ENCODE measurements at regions not wholly inside any gene's neighbourhood (a gene's known extent, or its start where the extent isn't known, plus 50 kb on each side); places are given as distances from the start of the nearest gene placed in this dataset.

- DNase-seq, result peak; percentile 94 to 98 (median 97)
- Histone ChIP-seq H3K27me3 (ENCODE audit: control insufficient read depth in 2 of 2, insufficient read depth in 2 of 2, low read length in 2 of 2) (no peaks in the 10 kb centered on the region), H3K36me3 (replicated peaks in 1 of 2; ENCODE audit: control insufficient read depth in 1 of 2, insufficient read depth in 2 of 2, low read length in 2 of 2) (peaks cover 0 to 7% of the 10 kb centered on the region in 2 donors), H3K4me2 (replicated peaks; ENCODE audit: extremely low read depth, low read length, poor library complexity, severe bottlenecking) (peak overlapping the region; percentile 58), H3K4me3 (replicated peaks in 1 of 3; ENCODE audit: low read depth in 2 of 3, low read length in 3 of 3) (peak overlapping the region in 2 of 3 experiments; percentile 26 to 43), H3K79me2 (ENCODE audit: insufficient read depth, low read length) (peaks cover 83% of the 10 kb centered on the region), H3K9ac (ENCODE audit: insufficient read depth, low read length, poor library complexity, severe bottlenecking) (peak overlapping the region; percentile 65), H3K27ac (ENCODE audit: low read depth in 1 of 2, low read length in 2 of 2) (peak overlapping the region; percentile 97 to 99), H2AFZ (ENCODE audit: insufficient read depth, low read depth, low read length, poor library complexity, severe bottlenecking) (peak overlapping the region; percentile 13), H3K9me3 (replicated peaks in 1 of 2; ENCODE audit: control insufficient read depth in 1 of 2, insufficient read depth in 1 of 2, low read length in 2 of 2) (no peaks in the 10 kb centered on the region), H4K20me1 (ENCODE audit: insufficient read depth, low read length) (no peaks in the 10 kb centered on the region), H3K4me1 (ENCODE audit: control insufficient read depth in 1 of 2, insufficient read depth in 2 of 2, low read length in 2 of 2) (peaks cover 64 to 67% of the 10 kb centered on the region in 2 donors)
- Mint-ChIP-seq H3K4me1 (peaks cover 66% of the 10 kb centered on the region), H3K27ac (peak overlapping the region; percentile 96 to 100 (median 99)), H3K4me3 (peak overlapping the region; percentile 51 to 81), H3K27me3 (ENCODE audit: low read depth in 3 of 3) (no peaks in the 10 kb centered on the region), H3K9me3 (peaks cover 0 to 4% (median 0%) of the 10 kb centered on the region in 7 donors), H3K36me3 (peaks cover 24 to 53% of the 10 kb centered on the region in 2 donors)
- intact Hi-C loops (cut with micrococcal nuclease), result loop anchor here (2.0 to 10.0 kb wide), 3 partner anchors 33 to 135 kb away; partner anchors contain the start of gene ADSS2 (in 1 of the 2)
- 0% methylated on average over 4 of the region's 9 CpGs for WGBS (ENCODE audit: insufficient coverage)
- no peak for TF ChIP-seq CTCF (IDR thresholded peaks at IDR 0.05)
Measured at GRCh38 chr1:244319283-244320132, 132.2 kb downstream of the ADSS2 start.

- peaks cover 73% of the 10 kb centered on the region for H3K4me1 Mint-ChIP-seq
- Histone ChIP-seq H3K27me3 (ENCODE audit: control insufficient read depth in 2 of 2, insufficient read depth in 2 of 2, low read length in 2 of 2) (no peaks in the 10 kb centered on the region), H3K27ac (ENCODE audit: low read depth in 1 of 2, low read length in 2 of 2) (peak overlapping the region; percentile 46 to 98), H3K4me2 (replicated peaks; ENCODE audit: extremely low read depth, low read length, poor library complexity, severe bottlenecking) (peak overlapping the region; percentile 79), H3K4me1 (ENCODE audit: control insufficient read depth in 1 of 2, insufficient read depth in 2 of 2, low read length in 2 of 2) (peaks cover 76 to 81% of the 10 kb centered on the region in 2 donors), H3K4me3 (replicated peaks in 1 of 3; ENCODE audit: low read depth in 2 of 3, low read length in 3 of 3) (peak overlapping the region in 2 of 3 experiments; percentile 68 to 74), H4K20me1 (ENCODE audit: insufficient read depth, low read length) (no peaks in the 10 kb centered on the region), H3K9ac (ENCODE audit: insufficient read depth, low read length, poor library complexity, severe bottlenecking) (peak overlapping the region; percentile 62), H3K36me3 (replicated peaks in 1 of 2; ENCODE audit: control insufficient read depth in 1 of 2, insufficient read depth in 2 of 2, low read length in 2 of 2) (peaks cover 0 to 4% of the 10 kb centered on the region in 2 donors), H3K79me2 (ENCODE audit: insufficient read depth, low read length) (peaks cover 62% of the 10 kb centered on the region), H2AFZ (ENCODE audit: insufficient read depth, low read depth, low read length, poor library complexity, severe bottlenecking) (no peak overlapping the region), H3K9me3 (replicated peaks in 1 of 2; ENCODE audit: control insufficient read depth in 1 of 2, insufficient read depth in 1 of 2, low read length in 2 of 2) (no peaks in the 10 kb centered on the region)
- H3K27me3 Mint-ChIP-seq (ENCODE audit: low read depth in 3 of 3), result no peaks in the 10 kb centered on the region
- H3K27ac Mint-ChIP-seq, result peak overlapping the region; percentile 96 to 100 (median 98)
- no peak for TF ChIP-seq CTCF (IDR thresholded peaks at IDR 0.05)
- peaks cover 15 to 29% of the 10 kb centered on the region in 2 donors for H3K36me3 Mint-ChIP-seq
- no peak for DNase-seq
- intact Hi-C loops (cut with micrococcal nuclease), result no loop called here
- WGBS (ENCODE audit: insufficient coverage), result no CpG with 5 or more reads among the region's 1 CpG
- peak overlapping the region in 1 of 2 donors; percentile 69 for H3K4me3 Mint-ChIP-seq
- H3K9me3 Mint-ChIP-seq, result peaks cover 0 to 2% (median 0%) of the 10 kb centered on the region in 7 donors
Measured at GRCh38 chr1:244322181-244322580, 129.5 kb downstream of the ADSS2 start.

Measured in CD14-positive monocyte (primary cell).